WTC11 (cell line): ENCODE measurements at regions not wholly inside any gene's neighbourhood (a gene's known extent, or its start where the extent isn't known, plus 50 kb on each side); places are given as distances from the start of the nearest gene placed in this dataset.
"Not testable (repeated sequence)": the region's sequence is repeated elsewhere in the genome, so short reads cannot be mapped to it uniquely, and the experiment has no call there.

Experiments used
- AR ChIP-seq: fragments of 250-450 bp; sonication (Bioruptor Pico); IDR thresholded peaks from 2 replicates; pipeline ENCODE4 v1.9.0; 2021; ENCODE audit warnings: mild to moderate bottlenecking
- CDX4 ChIP-seq: fragments of 250-450 bp; sonication (Bioruptor Pico); IDR thresholded peaks from 2 replicates; pipeline ENCODE4 v1.9.0; 2021; ENCODE audit warnings: moderate library complexity, mild to moderate bottlenecking, inconsistent platforms, borderline replicate concordance
- CTCF ChIP-seq: fragments of 200-600 bp; IDR thresholded peaks from 2 replicates; pipeline ENCODE4 v1.8.0; 2022; ENCODE audit warnings: antibody characterized with exemption
- E2F5 ChIP-seq: sonication (generic); formaldehyde crosslinking; IDR thresholded peaks from 2 replicates; pipeline ENCODE4 v1.8.1; 2022; ENCODE audit warnings: mild to moderate bottlenecking, moderate library complexity, missing genetic modification reagents
- FOXP4 ChIP-seq: sonication (generic); formaldehyde crosslinking; IDR thresholded peaks from 2 replicates; pipeline ENCODE4 v1.8.0; 2022; ENCODE audit warnings: mild to moderate bottlenecking, missing genetic modification reagents
- GABPB1 ChIP-seq: sonication (generic); formaldehyde crosslinking; IDR thresholded peaks from 2 replicates; pipeline ENCODE4 v1.8.1; 2023; ENCODE audit warnings: mild to moderate bottlenecking, missing genetic modification reagents
- HMGXB4 ChIP-seq: sonication (generic); formaldehyde crosslinking; IDR thresholded peaks from 2 replicates; pipeline ENCODE4 v1.8.1; 2023; ENCODE audit warnings: mild to moderate bottlenecking, moderate library complexity, missing genetic modification reagents
- MLX ChIP-seq: sonication (generic); formaldehyde crosslinking; IDR thresholded peaks from 2 replicates; pipeline ENCODE4 v1.8.1; 2023; ENCODE audit warnings: mild to moderate bottlenecking, missing genetic modification reagents, moderate library complexity
- PRDM15 ChIP-seq: sonication (generic); formaldehyde crosslinking; IDR thresholded peaks from 2 replicates; pipeline ENCODE4 v1.8.0; 2022; ENCODE audit warnings: missing genetic modification reagents
- SP1 ChIP-seq: sonication (generic); formaldehyde crosslinking; conservative IDR thresholded peaks from 2 replicates; pipeline ENCODE4 v1.8.1; 2022; ENCODE audit warnings: missing genetic modification reagents
- ZNF512 ChIP-seq: sonication (generic); formaldehyde crosslinking; IDR thresholded peaks from 2 replicates; pipeline ENCODE4 v1.8.1; 2022; ENCODE audit warnings: missing genetic modification reagents, borderline replicate concordance

- TF ChIP-seq GABPB1 (CRISPR knock-in tag); PRDM15; CTCF; CDX4; SP1 (CRISPR knock-in tag); FOXP4 (CRISPR knock-in tag); HMGXB4; ZNF512 (CRISPR knock-in tag); E2F5 (CRISPR knock-in tag); AR (CRISPR knock-in tag); MLX (CRISPR knock-in tag): not testable (repeated sequence)
These were observed 113.1 kb upstream of the CLDN18 start for GRCh38 chr3:137896842-137897241.
